ENCODE measurements at regions not wholly inside any gene's neighbourhood (a gene's known extent, or its start where the extent isn't known, plus 50 kb on each side); places are given as distances from the start of the nearest gene placed in this dataset.
"Not testable (repeated sequence)": the region's sequence is repeated elsewhere in the genome, so short reads cannot be mapped to it uniquely, and the experiment has no call there.

GRCh38 chr21:25489673-25490072 lies 117.6 kb downstream of the MRPL39 start:
- FAIRE-seq: no peak

GRCh38 chr21:25487046-25487594 lies 120.2 kb downstream of the MRPL39 start:
- FAIRE-seq: no peak

More at GRCh38 chr21:25489673-25490072, 117.6 kb downstream of the MRPL39 start:
- DNase-seq (ENCODE audit: low spot score): no peak

GRCh38 chr21:25485914-25486313 lies 121.4 kb downstream of the MRPL39 start:
- FAIRE-seq: no peak
- DNase-seq (ENCODE audit: low spot score): no peak

More at GRCh38 chr21:25487046-25487594, 120.2 kb downstream of the MRPL39 start:
- no peak for DNase-seq (ENCODE audit: low spot score)

- FAIRE-seq: no peak
- no peak for DNase-seq (ENCODE audit: low spot score)
Observed at GRCh38 chr21:25467896-25468295, 139.4 kb downstream of the MRPL39 start.

- not testable (repeated sequence) for FAIRE-seq; DNase-seq (ENCODE audit: low spot score)
Observed at GRCh38 chr21:25467071-25467470, 140.2 kb downstream of the MRPL39 start.

GRCh38 chr21:25466470-25466869 lies 140.8 kb downstream of the MRPL39 start:
- no peak for DNase-seq (ENCODE audit: low spot score)
- no peak for FAIRE-seq

GRCh38 chr21:25465263-25465662 lies 142.0 kb downstream of the MRPL39 start:
- DNase-seq (ENCODE audit: low spot score) (no peak), FAIRE-seq (no peak)

GRCh38 chr21:25464275-25464674 lies 143.0 kb downstream of the MRPL39 start:
- DNase-seq (ENCODE audit: low spot score): no peak
- FAIRE-seq: no peak

- no peak for FAIRE-seq
Observed at GRCh38 chr21:25462517-25462971, 144.7 kb downstream of the MRPL39 start.

GRCh38 chr21:25461725-25462124 lies 145.6 kb downstream of the MRPL39 start:
- FAIRE-seq: no peak
- DNase-seq (ENCODE audit: low spot score): no peak

More at GRCh38 chr21:25462517-25462971, 144.7 kb downstream of the MRPL39 start:
- DNase-seq (ENCODE audit: low spot score): no peak

GRCh38 chr21:25459993-25460392 lies 147.3 kb downstream of the MRPL39 start:
- no peak for DNase-seq (ENCODE audit: low spot score)
- no peak for FAIRE-seq

GRCh38 chr21:25459365-25459764 lies 147.9 kb downstream of the MRPL39 start:
- DNase-seq (ENCODE audit: low spot score) (no peak), FAIRE-seq (no peak)

GRCh38 chr21:25458484-25458883 lies 148.8 kb downstream of the MRPL39 start:
- no peak for FAIRE-seq

GRCh38 chr21:25457946-25458345 lies 149.3 kb downstream of the MRPL39 start:
- DNase-seq (ENCODE audit: low spot score): no peak
- no peak for FAIRE-seq

More at GRCh38 chr21:25458484-25458883, 148.8 kb downstream of the MRPL39 start:
- no peak for DNase-seq (ENCODE audit: low spot score)

- DNase-seq (ENCODE audit: low spot score): peak; percentile 88
- FAIRE-seq: peak; percentile 98
Observed at GRCh38 chr21:25457411-25457810, 149.9 kb downstream of the MRPL39 start.

- no peak for FAIRE-seq
Observed at GRCh38 chr21:25456672-25457071, 150.6 kb downstream of the MRPL39 start.

GRCh38 chr21:25453524-25453923 lies 153.8 kb downstream of the MRPL39 start:
- no peak for DNase-seq (ENCODE audit: low spot score)
- FAIRE-seq: no peak

More at GRCh38 chr21:25456672-25457071, 150.6 kb downstream of the MRPL39 start:
- DNase-seq (ENCODE audit: low spot score): peak; percentile 68

- DNase-seq (ENCODE audit: low spot score) (no peak), FAIRE-seq (no peak)
Observed at GRCh38 chr21:25449950-25450349, 157.3 kb downstream of the MRPL39 start.

- no peak for DNase-seq (ENCODE audit: low spot score)
- FAIRE-seq: no peak
Observed at GRCh38 chr21:25441835-25442234, 165.4 kb downstream of the MRPL39 start.

GRCh38 chr21:25437465-25437864 lies 169.8 kb downstream of the MRPL39 start:
- not testable (repeated sequence) for DNase-seq (ENCODE audit: low spot score); FAIRE-seq

- FAIRE-seq: peak; percentile 48
Observed at GRCh38 chr21:25428537-25428936, 178.7 kb downstream of the MRPL39 start.

GRCh38 chr21:25427828-25428227 lies 179.5 kb downstream of the MRPL39 start:
- no peak for DNase-seq (ENCODE audit: low spot score)
- no peak for FAIRE-seq

More at GRCh38 chr21:25428537-25428936, 178.7 kb downstream of the MRPL39 start:
- peak; percentile 29 for DNase-seq (ENCODE audit: low spot score)

GRCh38 chr21:25426580-25426979 lies 180.7 kb downstream of the MRPL39 start:
- DNase-seq (ENCODE audit: low spot score) (no peak), FAIRE-seq (no peak)

Data from RCC 7860 (cell line).